ENCODE measurements at regions not wholly inside any gene's neighbourhood (a gene's known extent, or its start where the extent isn't known, plus 50 kb on each side); places are given as distances from the start of the nearest gene placed in this dataset.

- FAIRE-seq: no peak
Observed at GRCh38 chr3:59486520-59486919, 436.7 kb upstream of the CFAP20DC start.

- no peak for FAIRE-seq
Observed at GRCh38 chr3:59483191-59483590, 433.4 kb upstream of the CFAP20DC start.

DNA sequence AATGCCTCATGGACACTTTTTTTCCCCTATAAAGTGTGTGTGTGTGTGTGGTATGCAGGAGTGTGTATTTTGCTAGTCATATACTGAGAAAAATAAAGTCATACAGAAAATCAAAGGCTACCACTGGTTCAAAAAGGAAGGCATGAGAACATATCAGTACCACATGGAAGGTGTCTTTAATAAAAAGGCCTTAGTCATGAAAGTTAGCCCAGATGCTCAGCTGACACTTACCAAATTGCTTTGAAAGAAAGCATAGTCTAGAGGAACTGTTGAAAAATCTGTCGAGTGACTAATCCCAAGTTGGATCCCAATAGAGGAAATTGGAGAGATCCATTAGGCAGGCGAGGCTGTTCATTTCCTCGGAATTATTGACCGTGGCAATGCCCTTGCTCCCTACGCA is 432.9 kb upstream of the CFAP20DC start:
- FAIRE-seq: no peak

DNA sequence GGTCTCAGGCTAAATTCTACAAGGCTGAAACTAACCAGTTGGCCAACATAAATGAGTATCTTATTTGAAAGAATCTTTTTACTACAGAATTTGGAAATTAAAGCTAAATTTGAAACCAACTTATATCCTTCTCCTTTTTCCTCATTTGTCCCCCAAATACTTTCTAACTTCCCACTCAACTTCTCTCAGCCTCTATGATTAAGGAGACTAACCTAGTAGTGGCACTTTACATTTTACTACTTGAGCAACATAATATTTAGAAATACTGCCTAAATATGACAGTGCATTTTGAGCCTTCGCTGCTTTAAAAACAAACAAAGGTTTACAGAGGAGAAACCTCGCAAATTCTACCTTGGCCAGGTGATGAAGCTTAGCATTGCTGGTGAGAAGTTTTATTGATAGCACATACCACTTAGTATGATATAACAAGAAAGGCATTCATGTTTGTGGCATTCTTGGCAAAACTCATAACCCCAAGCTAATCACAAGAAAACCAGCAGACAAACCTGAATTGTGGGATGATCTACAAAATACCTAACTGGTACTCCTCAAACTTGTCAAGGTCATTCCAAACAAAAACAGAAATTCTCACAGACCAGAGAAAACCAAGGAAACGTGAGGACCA is 432.1 kb upstream of the CFAP20DC start:
- FAIRE-seq: no peak

DNA sequence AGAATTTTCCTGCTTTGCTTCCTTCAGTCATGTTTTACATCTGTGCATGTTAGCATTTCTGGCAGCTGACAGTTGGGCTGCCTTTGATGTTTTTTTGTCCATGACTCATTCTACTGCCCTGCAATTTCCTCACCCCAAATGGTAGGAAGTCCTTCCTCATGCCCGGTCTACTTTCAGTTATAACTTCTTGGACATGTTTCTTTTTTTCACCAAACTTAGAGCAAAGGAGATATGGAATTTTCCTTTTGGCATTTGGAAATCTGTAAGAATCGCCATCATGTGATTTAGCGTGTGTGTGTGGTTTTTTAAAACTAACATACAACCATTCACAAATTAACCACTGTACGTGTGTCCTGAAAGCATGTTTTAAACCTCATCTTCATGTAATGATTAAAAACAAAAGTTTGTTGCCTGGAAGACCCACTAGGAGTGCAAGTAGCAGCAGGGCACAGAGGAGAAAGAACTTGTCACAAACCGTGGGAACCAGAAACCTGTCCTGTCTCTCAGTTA is 430.7 kb upstream of the CFAP20DC start:
- FAIRE-seq: no peak

- FAIRE-seq: no peak
Observed at GRCh38 chr3:59473636-59474035, 423.8 kb upstream of the CFAP20DC start.

DNA sequence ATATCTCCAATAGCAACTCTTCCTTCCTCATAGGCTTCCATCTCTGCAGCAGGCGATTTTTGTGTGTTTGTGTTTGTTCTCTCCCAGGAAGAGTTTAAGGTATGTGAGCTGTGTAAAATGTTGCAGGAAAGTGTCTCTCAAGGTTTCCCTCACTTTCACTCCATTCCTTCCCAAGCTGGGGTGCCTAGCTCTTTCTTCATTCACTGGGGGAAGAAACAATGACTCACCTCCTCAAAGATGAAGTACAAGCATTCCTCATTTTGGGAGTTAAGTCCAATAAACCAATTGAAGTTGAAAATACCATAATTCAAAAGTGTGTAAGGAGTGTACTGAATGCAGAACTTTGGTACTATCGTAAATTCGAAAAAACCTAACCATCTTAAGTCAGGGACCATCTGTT is 422.7 kb upstream of the CFAP20DC start:
- FAIRE-seq: no peak

DNA sequence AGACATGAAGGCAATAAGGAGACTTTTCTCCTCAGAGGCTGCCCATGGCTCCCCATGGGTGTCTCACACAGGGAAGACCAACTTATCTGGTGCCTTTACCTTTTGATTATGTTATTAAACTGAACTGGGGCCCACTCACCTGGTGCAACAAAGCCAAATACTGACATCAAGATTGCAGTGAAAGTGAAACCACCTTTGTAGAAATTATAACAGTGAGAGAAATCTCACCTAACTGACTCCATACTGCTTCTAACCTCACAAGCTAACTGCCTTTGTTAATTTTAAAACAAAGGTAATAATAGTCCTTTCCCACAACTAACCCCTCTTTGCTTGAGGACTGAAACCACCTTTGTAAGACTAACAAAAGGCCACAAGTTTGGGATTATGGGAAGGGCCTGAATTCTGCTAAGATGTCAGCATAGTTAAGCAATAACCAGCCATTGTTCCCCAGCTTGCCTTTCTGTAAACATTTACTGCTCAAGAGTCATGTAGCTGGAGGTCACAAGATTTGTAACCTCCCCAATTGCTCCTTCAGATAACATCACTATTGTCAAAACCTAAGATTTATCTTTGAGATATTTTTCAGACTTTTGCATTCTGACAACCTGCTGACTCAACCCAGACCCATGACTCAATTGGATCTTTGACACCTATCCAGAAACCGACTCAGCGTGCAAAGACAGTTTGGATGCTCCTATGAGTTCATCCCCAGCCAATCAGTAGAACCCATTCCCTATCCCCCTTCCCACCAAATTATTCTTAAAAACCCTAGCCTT is 420.3 kb upstream of the CFAP20DC start:
- no peak for FAIRE-seq

DNA sequence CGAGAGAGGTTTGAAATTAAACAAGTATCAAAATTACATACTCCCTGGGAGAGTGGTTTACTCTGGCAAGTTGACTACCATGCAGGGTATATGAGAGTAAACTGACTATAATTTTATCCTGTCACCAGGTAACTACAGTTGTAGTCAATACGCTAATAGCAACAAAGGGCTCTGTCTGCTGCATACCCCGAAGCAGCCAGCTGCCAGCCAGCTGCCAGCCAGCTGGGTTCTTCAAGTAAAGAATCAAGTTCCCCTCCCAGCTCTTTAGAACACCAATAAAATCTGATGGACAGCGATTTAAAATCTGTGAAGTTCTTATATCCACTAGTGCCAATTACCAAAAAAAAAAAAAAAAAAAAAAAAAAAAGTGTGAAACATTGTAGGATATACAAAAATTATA is 417.7 kb upstream of the CFAP20DC start:
- no peak for FAIRE-seq

- FAIRE-seq: no peak
Observed at GRCh38 chr3:59464187-59464586, 414.4 kb upstream of the CFAP20DC start.

DNA sequence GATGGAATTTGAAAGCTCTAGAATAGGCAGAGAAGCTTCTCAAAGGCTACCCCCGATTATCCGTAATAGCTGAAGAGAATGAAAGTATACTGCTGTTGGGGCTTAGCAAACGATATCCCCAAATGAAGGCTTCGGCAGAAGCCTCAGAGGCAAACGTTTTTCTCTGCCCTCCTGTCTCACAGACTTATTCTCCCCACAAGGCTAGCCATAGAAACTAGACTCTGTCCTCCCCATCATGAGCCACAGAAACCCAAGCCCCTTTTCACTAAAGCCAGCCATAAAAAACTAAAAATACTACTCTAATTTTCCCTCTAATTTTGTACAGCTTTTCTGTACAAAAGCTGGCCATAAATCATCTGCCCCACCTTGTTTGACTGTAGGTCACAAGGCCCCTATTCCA is 413.4 kb upstream of the CFAP20DC start:
- no peak for FAIRE-seq

DNA sequence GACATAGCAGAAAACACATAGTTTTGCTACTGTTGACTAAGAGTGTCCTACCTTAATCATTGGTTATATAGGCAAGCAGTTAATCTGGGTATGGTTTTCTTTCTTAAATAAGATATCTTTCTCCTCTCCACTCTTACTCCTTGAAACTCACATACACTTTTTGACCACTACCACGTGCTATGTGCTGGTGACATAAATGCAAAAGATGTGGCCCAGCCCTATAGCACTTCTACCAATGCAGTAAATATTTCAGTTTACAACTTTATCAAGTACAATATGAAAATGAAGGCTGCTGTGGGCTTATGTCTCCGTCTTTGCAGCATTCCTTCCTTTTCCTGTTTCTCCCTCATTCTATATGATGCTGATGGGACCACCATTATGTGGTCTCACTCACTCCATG is 410.2 kb upstream of the CFAP20DC start:
- FAIRE-seq: no peak

DNA sequence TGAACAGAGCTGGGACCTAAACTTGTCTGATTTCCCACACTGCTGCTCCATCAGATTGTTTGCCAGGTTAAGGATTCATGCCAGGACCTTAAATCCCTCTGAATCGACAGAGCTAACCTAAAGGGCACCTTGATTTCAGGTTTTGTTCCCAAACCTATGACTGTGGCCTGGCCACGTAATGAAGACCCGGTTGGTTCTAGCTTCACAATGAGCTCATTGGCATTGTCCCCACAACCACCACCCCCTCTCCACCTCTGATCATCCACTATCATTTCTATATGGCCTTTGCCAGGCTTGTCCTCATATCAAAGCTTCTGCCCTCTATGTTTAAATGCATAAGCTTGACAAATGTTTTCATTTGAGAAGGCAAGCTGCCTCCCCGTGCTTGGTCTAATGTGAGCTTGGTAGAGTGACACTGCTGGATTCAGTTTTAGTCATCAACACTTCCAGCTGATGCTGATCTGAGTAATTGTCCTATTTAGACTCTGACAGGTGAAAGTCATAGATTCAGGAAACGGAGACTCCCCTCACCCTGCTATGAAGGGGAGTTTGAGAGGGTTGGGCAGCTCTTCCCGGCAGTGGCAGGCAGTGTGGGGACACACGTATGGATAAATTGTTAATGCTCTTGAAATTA is 407.1 kb upstream of the CFAP20DC start:
- FAIRE-seq: no peak

DNA sequence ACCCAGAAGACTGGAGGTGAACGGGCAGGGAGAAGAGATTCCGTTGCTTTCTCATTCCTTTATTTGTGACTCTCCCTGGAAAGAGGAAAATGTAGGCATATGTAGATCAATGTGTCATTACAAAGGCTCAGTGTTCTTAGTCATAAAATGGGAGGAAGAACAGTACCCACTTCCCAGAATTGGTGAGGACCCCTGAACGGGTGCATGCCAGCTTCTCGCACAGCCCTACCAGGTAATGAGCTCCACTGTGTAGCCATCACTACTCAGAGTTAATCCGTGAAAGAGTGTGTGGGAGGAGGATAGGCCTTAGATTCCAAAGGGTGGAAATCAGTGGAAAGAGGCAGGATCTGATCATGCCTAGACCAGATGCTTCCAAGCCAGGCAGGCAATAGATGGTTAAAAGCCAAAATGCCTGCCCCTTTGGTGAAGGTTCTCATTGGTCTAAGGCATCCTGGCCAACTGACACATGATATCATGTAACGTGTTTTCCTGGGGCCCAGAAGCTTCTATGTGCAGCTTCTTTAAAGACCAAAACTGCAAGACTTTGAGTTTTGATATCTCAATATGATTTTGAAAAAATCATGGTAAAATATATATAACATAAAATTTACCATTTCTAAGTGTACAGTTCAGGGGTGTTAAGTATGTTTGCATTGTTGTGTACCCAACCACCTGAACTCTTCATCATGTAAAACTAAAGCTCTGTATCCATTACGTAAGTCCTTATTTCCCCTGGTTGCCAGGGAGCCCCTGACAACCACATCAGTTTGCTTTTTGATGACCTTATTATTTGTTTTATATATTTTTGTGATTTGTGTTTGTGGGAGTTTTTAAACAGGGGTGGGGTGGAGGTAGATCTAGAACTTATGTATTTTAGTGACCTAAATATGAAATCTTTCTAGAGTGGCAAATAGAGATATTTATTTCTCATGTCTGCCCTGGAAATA is 402.2 kb upstream of the CFAP20DC start:
- no peak for FAIRE-seq

DNA sequence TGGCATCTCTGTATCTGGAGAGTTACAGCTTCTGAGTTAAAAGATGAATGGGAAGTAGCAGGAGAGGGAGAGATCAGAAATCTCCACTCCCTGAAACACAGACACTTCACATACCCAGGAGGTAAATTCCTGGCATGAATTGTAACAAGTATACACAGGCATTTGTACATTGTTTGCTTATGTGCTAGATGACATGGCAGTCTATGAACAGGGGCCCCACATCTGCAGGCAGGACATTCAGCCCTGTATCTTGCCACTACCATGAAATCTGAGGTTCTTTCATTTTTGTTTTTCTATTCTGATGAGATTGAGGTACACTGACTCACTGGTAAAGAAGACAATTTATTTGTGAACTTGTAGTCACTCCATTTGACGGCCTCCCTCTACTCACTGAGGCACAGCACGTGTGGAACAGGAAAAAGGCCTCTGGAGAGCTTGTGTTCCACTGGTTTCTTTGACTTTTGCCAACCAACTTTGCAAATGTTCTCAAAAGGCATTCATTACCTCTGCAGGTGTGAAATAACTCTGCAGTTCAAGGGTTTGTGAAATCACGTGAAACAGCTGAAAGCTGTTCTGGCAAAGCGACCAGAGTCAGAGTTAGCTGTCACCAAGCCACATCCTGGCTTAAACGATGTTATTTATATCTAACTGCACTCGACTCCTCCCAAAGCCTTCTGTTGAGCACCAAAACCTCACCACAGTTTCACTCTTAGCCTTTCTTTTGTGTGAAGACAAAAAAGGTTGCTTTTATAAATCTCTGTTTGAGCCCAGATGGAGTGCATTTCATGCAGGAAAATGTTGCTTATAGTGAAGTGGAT is 401.3 kb upstream of the CFAP20DC start:
- FAIRE-seq: no peak

DNA sequence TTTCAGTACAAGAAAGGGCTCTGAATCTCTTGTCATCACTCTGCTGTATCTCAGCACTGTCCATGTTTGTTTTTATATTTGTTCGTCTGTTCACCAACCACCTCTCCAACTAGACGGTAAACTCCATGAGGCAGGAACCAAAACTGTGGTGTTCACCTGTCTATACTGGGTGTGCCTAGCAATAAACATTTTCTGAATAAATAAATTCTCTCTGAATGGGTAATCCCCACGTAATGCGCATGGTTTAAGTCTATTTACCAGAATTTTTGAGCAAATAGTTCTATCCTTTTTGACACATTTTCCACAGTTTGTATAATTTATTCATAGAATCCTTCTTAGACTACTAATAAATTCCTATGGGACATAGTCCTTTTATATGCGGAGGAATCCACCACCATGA is 400.6 kb upstream of the CFAP20DC start:
- no peak for FAIRE-seq

- no peak for FAIRE-seq
Observed at GRCh38 chr3:59446775-59447465, 397.1 kb upstream of the CFAP20DC start.

GRCh38 chr3:59444676-59445075 is 394.9 kb upstream of the CFAP20DC start:
- FAIRE-seq: no peak

DNA sequence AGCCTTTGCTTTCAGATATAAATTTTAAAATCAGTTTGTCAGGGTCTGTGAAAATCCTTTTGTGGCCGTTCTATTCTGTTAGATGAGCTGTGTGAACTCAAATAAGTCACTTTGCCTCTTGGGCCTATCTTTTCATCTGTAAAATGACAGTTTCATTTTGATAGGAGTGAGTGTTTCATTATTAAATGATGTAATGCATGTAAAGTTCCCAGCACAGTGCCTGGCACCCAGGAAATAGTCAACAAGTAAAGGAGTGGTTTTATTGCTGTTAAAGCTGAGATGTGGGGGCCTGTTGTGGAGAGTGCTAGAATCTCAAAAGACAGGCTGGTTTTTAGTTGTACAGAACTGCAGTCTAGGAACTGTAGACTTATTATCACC is 394.5 kb upstream of the CFAP20DC start:
- no peak for FAIRE-seq

DNA sequence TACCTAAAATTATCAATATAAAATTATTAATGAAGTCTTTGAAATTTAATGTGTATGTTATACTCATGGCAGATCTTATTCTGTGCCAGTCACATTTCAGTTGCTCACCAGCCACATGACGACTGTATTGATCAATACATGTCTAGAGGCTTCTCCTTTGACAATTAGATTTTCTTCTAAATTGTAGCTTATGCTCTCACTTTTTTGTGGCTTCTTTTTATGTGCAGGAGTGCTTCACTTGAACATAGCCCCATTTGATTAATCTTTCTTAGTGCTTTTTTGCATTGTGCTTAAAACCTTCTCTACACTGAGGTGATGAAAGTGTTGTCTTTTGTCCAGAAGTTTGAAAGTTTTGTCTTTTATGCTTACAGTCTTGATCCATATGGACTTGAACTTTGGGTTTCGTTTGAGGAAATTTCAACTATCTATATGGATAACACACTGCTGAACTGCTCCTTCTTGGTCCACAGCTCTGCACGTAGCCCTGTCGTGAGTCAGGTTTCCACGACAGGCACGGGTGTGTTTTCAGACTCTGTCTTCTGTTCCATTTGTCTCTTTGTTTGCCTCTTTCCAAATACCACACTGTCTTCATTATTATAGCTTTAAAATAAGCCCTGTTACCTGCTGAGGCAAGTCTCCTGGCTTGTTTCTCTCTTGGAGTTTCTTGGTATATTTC is 393.9 kb upstream of the CFAP20DC start:
- no peak for FAIRE-seq

GRCh38 chr3:59442046-59442445 is 392.2 kb upstream of the CFAP20DC start:
- FAIRE-seq: no peak

All from TTC549 (cell line).